Esophagus muscularis mucosa (tissue), 3 donors: ENCODE measurements at regions not wholly inside any gene's neighbourhood (a gene's known extent, or its start where the extent isn't known, plus 50 kb on each side); places are given as distances from the start of the nearest gene placed in this dataset.

Experiments used
- CTCF ChIP-seq, 3 experiments: fragments of 200-600 bp in 2 of 3; fragments of 450-650 bp in 1 of 3; sonication (generic) in 2 of 3; IDR thresholded peaks; one replicate each; pipeline ENCODE4 v1.5.1; 2017 to 2019; ENCODE audit warnings: antibody characterized with exemption in 3 of 3, mild to moderate bottlenecking in 2 of 3, moderate library complexity in 1 of 3
- POLR2A ChIP-seq: fragments of 450-650 bp; IDR thresholded peaks from one replicate; pipeline ENCODE4 v1.6.1; 2017; ENCODE audit warnings: antibody characterized with exemption, moderate library complexity, mild to moderate bottlenecking, low read depth

- no peak for TF ChIP-seq CTCF (IDR thresholded peaks at IDR 0.05)
- no peak for TF ChIP-seq POLR2A
Measured at GRCh38 chr12:115470526-115470925, 786.6 kb upstream of the TBX3 start.
